Peyer's patch (tissue), 4 donors: ENCODE measurements at regions not wholly inside any gene's neighbourhood (a gene's known extent, or its start where the extent isn't known, plus 50 kb on each side); places are given as distances from the start of the nearest gene placed in this dataset.

ENCODE experiments used
- DNase-seq, 3 donors: peaks; one replicate each; pipeline ENCODE4 v3.0.0-alpha.2; 2017 to 2019
- H3K27ac ChIP-seq, 4 donors: fragments of 200-600 bp; sonication (generic); one replicate each; pipeline ENCODE4 v1.5.1; 2016 to 2019
- H3K27me3 ChIP-seq, 2 donors: fragments of 200-600 bp; sonication (generic); one replicate each; pipeline ENCODE4 v1.5.1; 2019
- H3K36me3 ChIP-seq, 3 donors: fragments of 200-600 bp; sonication (generic); one replicate each; pipeline ENCODE4 v1.5.1; 2016 to 2019
- H3K4me1 ChIP-seq, 4 donors: fragments of 200-600 bp; sonication (generic); one replicate each; pipeline ENCODE4 v1.5.1; 2016 to 2019
- H3K4me3 ChIP-seq, 4 donors: fragments of 200-600 bp; sonication (generic); 1 replicate in 3 of 4; 2 replicates in 1 of 4; pipeline ENCODE4 v1.5.1; 2016 to 2019; ENCODE audit warnings: mild to moderate bottlenecking in 1 of 4
- H3K9me3 ChIP-seq, 4 donors: fragments of 200-600 bp; sonication (generic); one replicate each; pipeline ENCODE4 v1.5.1; 2016 to 2019; ENCODE audit warnings: mild to moderate bottlenecking in 1 of 4
- POLR2A ChIP-seq, 2 donors: fragments of 450-650 bp; IDR thresholded peaks; one replicate each; pipeline ENCODE4 v1.5.1; 2017; ENCODE audit warnings: antibody characterized with exemption in 2 of 2, mild to moderate bottlenecking in 2 of 2, moderate library complexity in 2 of 2
- TF ChIP-seq, protein P1 (sequence below), 6 experiments: fragments of 450-650 bp in 4 of 6; fragments of 200-600 bp in 2 of 6; sonication (generic) in 1 of 6; IDR thresholded peaks; one replicate each; pipeline ENCODE4 v1.5.1; 2017 to 2019; ENCODE audit warnings: antibody characterized with exemption in 6 of 6, mild to moderate bottlenecking in 3 of 6, moderate library complexity in 1 of 6

- H3K4me3 ChIP-seq, result no peak overlapping the region
- no peaks in the 10 kb centered on the region for H3K9me3 ChIP-seq
- no peak overlapping the region for H3K27ac ChIP-seq
- no peaks in the 10 kb centered on the region for H3K27me3 ChIP-seq
- TF ChIP-seq, protein P1, sequence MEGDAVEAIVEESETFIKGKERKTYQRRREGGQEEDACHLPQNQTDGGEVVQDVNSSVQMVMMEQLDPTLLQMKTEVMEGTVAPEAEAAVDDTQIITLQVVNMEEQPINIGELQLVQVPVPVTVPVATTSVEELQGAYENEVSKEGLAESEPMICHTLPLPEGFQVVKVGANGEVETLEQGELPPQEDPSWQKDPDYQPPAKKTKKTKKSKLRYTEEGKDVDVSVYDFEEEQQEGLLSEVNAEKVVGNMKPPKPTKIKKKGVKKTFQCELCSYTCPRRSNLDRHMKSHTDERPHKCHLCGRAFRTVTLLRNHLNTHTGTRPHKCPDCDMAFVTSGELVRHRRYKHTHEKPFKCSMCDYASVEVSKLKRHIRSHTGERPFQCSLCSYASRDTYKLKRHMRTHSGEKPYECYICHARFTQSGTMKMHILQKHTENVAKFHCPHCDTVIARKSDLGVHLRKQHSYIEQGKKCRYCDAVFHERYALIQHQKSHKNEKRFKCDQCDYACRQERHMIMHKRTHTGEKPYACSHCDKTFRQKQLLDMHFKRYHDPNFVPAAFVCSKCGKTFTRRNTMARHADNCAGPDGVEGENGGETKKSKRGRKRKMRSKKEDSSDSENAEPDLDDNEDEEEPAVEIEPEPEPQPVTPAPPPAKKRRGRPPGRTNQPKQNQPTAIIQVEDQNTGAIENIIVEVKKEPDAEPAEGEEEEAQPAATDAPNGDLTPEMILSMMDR (IDR thresholded peaks at IDR 0.05), result no peak
- TF ChIP-seq POLR2A (IDR thresholded peaks at IDR 0.05), result no peak
- H3K36me3 ChIP-seq, result no peaks in the 10 kb centered on the region
- no peaks in the 10 kb centered on the region for H3K4me1 ChIP-seq
- DNase-seq, result no peak
These were observed 55.4 kb upstream of the LMO4 start for GRCh38 chr1:87273291-87273690.

DNA sequence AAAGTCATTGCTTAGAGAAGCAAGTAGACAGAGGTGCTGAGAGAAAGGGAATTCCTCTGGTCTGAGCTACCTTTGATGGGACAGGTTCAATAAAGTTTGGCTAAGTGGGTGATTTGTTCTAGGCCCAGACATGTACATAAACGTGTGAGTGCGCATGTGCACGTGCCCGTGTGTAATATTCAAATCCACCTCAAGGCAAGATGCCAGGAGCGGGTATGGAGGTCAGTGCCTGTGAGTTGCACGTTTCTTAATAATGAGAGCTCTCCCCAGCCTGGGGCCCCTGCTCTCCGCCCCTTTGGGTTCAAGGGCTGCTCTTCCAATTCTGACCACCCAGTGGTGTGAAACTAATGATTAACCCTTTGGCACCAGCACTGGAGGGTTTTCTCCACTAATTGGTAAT is 53.8 kb upstream of the LMO4 start:
- DNase-seq, result no peak
- no peaks in the 10 kb centered on the region for H3K4me1 ChIP-seq
- no peak for TF ChIP-seq POLR2A (IDR thresholded peaks at IDR 0.05)
- TF ChIP-seq, protein P1 (IDR thresholded peaks at IDR 0.05), result no peak
- H3K27ac ChIP-seq, result no peak overlapping the region
- no peaks in the 10 kb centered on the region for H3K27me3 ChIP-seq
- H3K9me3 ChIP-seq, result no peaks in the 10 kb centered on the region
- H3K4me3 ChIP-seq, result no peak overlapping the region
- no peaks in the 10 kb centered on the region for H3K36me3 ChIP-seq

GRCh38 chr1:87278825-87279535 is 49.7 kb upstream of the LMO4 start:
- Histone ChIP-seq H3K4me3 (no peak overlapping the region), H3K36me3 (no peaks in the 10 kb centered on the region), H3K27ac (no peak overlapping the region), H3K27me3 (no peaks in the 10 kb centered on the region), H3K9me3 (no peaks in the 10 kb centered on the region), H3K4me1 (no peaks in the 10 kb centered on the region)
- DNase-seq, result no peak
- TF ChIP-seq, protein P1 (IDR thresholded peaks at IDR 0.05), result no peak
- no peak for TF ChIP-seq POLR2A (IDR thresholded peaks at IDR 0.05)
